Pancreas (tissue), 10 donors: ENCODE measurements at regions not wholly inside any gene's neighbourhood (a gene's known extent, or its start where the extent isn't known, plus 50 kb on each side); places are given as distances from the start of the nearest gene placed in this dataset.

Experiments
- ATAC-seq, 4 donors: fragments of 200-7000 bp; cut with Tn5 transposase; one replicate each; pipeline versions ENCODE4 v1.8.0 to v1.9.1; 2020; ENCODE audit warnings: mild to moderate bottlenecking in 4 of 4, moderate library complexity in 4 of 4
- DNase-seq, 6 donors: peaks; one replicate each; pipeline ENCODE4 v3.0.0-alpha.2; 2020
- FAIRE-seq: peaks from 2 replicates; lab custom pipeline; 2012; peaks lifted over from hg19 to GRCh38; lab: Jason Lieb, UNC
- H3K27ac ChIP-seq, 4 donors: fragments of 200-600 bp; sonication (generic); 1 replicate in 3 of 4; 2 replicates in 1 of 4; pipeline versions ENCODE4 v1.5.0 to v1.8.0; 2020
- H3K27me3 ChIP-seq, 4 donors: fragments of 200-600 bp; one replicate each; pipeline ENCODE4 v1.8.0; 2021
- H3K36me3 ChIP-seq, 3 donors: fragments of 200-600 bp; sonication (generic) in 1 of 3; one replicate each; pipeline versions ENCODE4 v1.5.0 to v1.8.0; 2020 to 2021
- H3K4me1 ChIP-seq, 3 donors: fragments of 200-600 bp; one replicate each; pipeline ENCODE4 v1.8.0; 2021
- H3K4me3 ChIP-seq, 4 donors: fragments of 200-600 bp; sonication (generic) in 2 of 4; one replicate each; pipeline versions ENCODE4 v1.5.0 to v1.8.0; 2020 to 2021
- H3K9me3 ChIP-seq, 4 donors: fragments of 200-600 bp; one replicate each; pipeline ENCODE4 v1.8.0; 2021
- CTCF ChIP-seq, 4 donors: fragments of 200-600 bp; sonication (generic) in 3 of 4; IDR thresholded peaks; one replicate each; pipeline versions ENCODE4 v1.5.0 to v1.8.0; 2021; ENCODE audit warnings: antibody characterized with exemption in 4 of 4
- WGBS, 2 donors: extraction: QIAGEN DNeasy Blood & Tissue Kit; methylation state at CpG; one replicate each; pipeline ENCODE4 v1.1.7; 2013; 5-methylcytosine and 5-hydroxymethylcytosine counted together
- intact Hi-C, 3 donors: fragments of 100-400 bp; cut with DNase I; formaldehyde crosslinking; loops; one replicate each; pipeline versions ENCODE4 v1.11.1 to v1.14.2; 2022
- donor health status: healthy with polysubstance abuse.
- donor health status: DM: no; HTN: no; CAD: no; lungs with moderate emphysema.
- donor health status: DM: no; HTN: no; CAD: no.
- donor health status: control.
- donor health status: control.
- donor health status: Bipolar disorder and iron deficiency.
- donor health status: DM: yes; HTN: yes; CAD: no.
- donor health status: DM: no; HTN: no; CAD: no.
- donor health status: DM: no; HTN: no; CAD: no.
- donor health status: DM: yes; HTN: yes; CAD: no.

- ATAC-seq (no peak), DNase-seq (no peak), FAIRE-seq (no peak)
- no peaks in the 10 kb centered on the region for H3K27me3 ChIP-seq
- H3K9me3 ChIP-seq = no peaks in the 10 kb centered on the region
- no peaks in the 10 kb centered on the region for H3K4me1 ChIP-seq
- H3K4me3 ChIP-seq = no peak overlapping the region
- H3K36me3 ChIP-seq = no peaks in the 10 kb centered on the region
- TF ChIP-seq CTCF (IDR thresholded peaks at IDR 0.05) = no peak
- no peak overlapping the region for H3K27ac ChIP-seq
- intact Hi-C loops = no loop called here
- WGBS, 2 donors = 72 to 77% methylated on average over 3 of the region's 3 CpGs
Measured at GRCh38 chr16:51641191-51641765, 490.2 kb upstream of the SALL1 start.

DNA sequence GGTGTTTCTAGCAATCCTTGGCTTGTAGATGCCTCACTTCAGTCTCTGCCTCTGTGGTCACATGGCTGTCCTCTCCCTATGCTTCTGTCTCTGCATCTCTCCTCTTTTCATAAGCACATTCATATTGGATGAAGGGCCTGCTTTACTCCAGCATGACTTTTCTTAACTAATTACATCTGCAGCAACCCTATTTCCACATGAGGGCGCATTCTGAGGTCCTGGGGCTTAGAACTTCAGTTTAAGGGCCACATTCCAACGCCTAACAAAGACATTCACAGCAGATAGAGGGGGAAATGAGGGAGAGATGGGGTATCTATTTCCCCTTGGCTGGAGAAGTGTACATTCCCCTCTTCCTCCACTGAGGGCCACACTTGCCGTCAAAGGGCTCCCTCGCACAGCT, 489.1 kb upstream of the SALL1 start:
- Histone ChIP-seq H3K9me3 (no peaks in the 10 kb centered on the region), H3K27me3 (no peaks in the 10 kb centered on the region), H3K27ac (no peak overlapping the region), H3K4me3 (no peak overlapping the region), H3K4me1 (no peaks in the 10 kb centered on the region), H3K36me3 (no peaks in the 10 kb centered on the region)
- no peak for FAIRE-seq
- TF ChIP-seq CTCF (IDR thresholded peaks at IDR 0.05) = no peak
- WGBS, 2 donors = 75 to 77% methylated on average over 4 of the region's 4 CpGs
- intact Hi-C loops = no loop called here
- ATAC-seq = no peak
- DNase-seq = no peak

- WGBS, 2 donors = 70 to 73% methylated on average over 3 of the region's 3 CpGs
- FAIRE-seq (no peak), DNase-seq (no peak), ATAC-seq (no peak)
- no peak overlapping the region for H3K27ac ChIP-seq
- no peaks in the 10 kb centered on the region for H3K36me3 ChIP-seq
- no peaks in the 10 kb centered on the region for H3K9me3 ChIP-seq
- TF ChIP-seq CTCF (IDR thresholded peaks at IDR 0.05) = no peak
- H3K27me3 ChIP-seq = no peaks in the 10 kb centered on the region
- intact Hi-C loops = no loop called here
- no peaks in the 10 kb centered on the region for H3K4me1 ChIP-seq
- no peak overlapping the region for H3K4me3 ChIP-seq
Measured at GRCh38 chr16:51638339-51639135, 487.5 kb upstream of the SALL1 start.

DNA sequence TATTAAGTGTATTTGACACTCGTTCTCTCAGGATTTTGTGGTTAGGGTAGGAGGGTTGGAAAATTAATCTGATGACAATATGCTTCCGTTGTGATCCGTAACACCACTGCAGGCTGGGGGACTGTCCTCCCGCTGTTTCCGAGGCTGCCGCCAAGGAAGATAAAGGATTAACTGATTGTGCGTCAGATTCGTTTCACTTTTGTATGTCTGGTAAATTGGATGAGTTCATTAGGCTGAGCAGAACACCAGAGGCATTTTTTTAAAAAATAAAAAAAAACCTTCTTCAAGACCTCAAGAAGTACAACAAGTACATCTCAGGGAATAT, 486.7 kb upstream of the SALL1 start:
- Histone ChIP-seq H3K27ac (no peak overlapping the region), H3K4me1 (no peaks in the 10 kb centered on the region), H3K36me3 (no peaks in the 10 kb centered on the region), H3K27me3 (no peaks in the 10 kb centered on the region), H3K9me3 (no peaks in the 10 kb centered on the region), H3K4me3 (no peak overlapping the region)
- no peak for FAIRE-seq
- no peak for TF ChIP-seq CTCF (IDR thresholded peaks at IDR 0.05)
- ATAC-seq = no peak
- intact Hi-C loops = no loop called here
- no peak for DNase-seq
- WGBS, 2 donors = 6 to 8% methylated on average over 8 of the region's 8 CpGs
